ENCODE measurements at regions not wholly inside any gene's neighbourhood (a gene's known extent, or its start where the extent isn't known, plus 50 kb on each side); places are given as distances from the start of the nearest gene placed in this dataset.

DNA sequence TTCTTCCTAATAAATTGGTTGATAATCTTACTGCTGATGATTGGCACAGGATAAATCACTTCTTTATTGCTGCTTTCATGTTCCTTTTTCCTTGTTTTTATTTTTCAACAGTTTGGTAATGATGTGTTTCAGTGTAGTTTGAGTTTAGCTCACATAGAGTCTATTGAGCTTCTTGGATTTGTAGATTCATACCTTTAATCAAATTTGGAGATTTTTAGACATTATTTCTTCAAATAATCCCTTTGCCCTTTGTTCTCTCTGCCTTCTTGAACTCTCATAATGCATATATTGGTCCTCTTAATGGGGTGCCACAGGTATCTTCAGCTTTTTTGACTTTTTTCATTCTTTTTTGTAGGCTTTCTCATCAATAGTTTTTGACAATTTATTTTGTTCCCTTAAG lies 275.3 kb downstream of the TLE4 start:
- no peak for DNase-seq (ENCODE audit: low read depth in 4 of 4, low spot score in 1 of 4)

DNA sequence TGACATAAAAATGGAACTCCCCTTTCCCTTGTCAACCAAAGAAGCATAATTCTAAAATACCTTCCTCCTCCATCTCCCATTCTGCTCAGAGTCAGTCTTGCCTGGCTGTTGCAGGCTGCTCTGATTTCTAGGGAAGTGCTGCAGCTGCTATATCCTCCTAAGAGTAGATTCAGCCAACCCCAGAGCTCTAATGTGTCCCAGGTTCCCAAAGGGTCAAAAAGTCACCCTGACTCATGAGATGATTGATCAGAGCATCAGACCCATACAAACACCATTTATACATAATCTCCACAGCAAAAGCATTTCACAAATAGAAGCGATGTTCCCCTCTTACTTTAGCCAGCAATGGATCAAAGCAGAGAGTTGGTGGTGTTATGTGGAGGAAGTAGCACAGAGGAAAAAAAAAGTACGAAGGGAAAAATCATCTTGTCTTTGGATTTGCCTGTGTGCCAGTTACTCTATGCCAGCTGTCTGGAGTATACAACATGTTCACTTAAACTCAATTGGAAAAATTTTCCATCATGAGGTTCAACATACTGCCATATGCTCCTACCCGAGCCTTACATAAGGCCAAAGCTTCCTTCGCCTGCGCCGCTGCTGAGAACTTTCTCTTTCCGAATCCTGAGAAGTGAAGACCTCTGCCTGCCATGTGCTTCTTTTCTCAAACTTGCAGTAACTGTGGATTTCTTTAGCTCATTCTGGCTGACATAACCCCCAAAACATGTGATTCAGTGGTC lies 258.0 kb downstream of the TLE4 start:
- no peak for DNase-seq (ENCODE audit: low read depth in 4 of 4, low spot score in 1 of 4)

DNA sequence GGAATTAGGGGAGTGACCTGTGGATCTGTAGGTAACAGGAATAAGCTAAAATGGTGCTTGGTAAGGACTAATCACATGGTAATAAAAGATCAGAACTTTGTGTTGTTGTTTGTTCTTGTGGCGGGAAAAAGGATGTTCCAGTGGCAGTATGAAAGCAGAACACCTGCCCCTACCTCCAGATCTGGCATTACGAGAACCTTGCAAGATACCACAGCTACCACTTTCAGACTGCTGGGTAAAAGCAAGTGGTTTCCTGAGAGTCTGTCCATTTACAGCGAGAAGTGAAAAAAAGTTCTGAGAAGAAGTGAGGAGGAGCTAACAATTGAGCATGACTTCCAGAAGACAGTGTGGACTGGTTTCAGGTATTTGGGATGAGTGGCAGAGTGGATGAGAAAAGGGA lies 252.5 kb downstream of the TLE4 start:
- DNase-seq (ENCODE audit: low read depth in 4 of 4, low spot score in 1 of 4) = no peak

DNA sequence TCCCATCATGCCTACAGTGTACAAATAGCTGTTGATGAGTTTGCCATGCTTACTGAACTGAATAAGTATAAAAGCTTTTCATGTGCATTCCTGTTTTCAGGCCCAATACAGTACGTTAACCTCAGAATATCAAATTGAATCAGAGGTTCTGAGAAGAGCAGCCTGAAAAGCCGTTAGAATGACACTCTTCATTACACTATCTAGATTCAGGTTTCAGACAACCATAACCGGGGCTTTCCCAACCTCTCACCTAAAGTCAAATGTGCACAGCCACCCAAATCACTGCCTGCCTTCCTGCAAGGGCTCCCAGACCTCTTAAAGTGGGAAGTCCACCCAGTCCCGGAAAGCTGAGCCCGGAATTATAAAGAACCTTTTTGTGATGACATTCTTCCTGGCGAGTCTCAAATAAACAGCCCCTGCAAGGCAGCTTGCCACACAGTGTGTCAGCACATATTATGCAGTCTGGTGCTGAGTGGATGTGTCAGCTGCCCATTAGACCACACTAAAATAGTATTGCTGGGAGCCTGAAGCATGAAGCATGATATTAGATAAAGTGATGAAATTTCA lies 245.8 kb downstream of the TLE4 start:
- DNase-seq (ENCODE audit: low read depth in 4 of 4, low spot score in 1 of 4) = no peak

DNA sequence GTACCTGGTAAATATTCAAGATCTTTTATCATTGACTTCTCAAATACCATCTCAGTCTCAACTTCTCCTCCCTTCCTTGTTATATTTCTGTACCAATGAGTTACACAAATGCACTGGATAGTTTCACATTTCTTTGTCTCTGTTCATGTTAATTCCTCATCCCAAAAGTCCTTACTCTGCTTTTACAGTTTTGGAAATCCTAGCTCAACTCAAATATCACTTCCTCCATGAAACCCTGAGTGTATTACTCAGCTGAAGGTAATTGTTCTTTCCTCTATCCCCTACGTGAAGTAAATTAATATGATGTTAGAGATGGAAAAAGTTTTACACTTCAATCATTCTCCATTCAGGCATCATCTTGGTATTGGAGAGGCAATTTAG lies 241.5 kb downstream of the TLE4 start:
- no peak for DNase-seq (ENCODE audit: low read depth in 4 of 4, low spot score in 1 of 4)

DNA sequence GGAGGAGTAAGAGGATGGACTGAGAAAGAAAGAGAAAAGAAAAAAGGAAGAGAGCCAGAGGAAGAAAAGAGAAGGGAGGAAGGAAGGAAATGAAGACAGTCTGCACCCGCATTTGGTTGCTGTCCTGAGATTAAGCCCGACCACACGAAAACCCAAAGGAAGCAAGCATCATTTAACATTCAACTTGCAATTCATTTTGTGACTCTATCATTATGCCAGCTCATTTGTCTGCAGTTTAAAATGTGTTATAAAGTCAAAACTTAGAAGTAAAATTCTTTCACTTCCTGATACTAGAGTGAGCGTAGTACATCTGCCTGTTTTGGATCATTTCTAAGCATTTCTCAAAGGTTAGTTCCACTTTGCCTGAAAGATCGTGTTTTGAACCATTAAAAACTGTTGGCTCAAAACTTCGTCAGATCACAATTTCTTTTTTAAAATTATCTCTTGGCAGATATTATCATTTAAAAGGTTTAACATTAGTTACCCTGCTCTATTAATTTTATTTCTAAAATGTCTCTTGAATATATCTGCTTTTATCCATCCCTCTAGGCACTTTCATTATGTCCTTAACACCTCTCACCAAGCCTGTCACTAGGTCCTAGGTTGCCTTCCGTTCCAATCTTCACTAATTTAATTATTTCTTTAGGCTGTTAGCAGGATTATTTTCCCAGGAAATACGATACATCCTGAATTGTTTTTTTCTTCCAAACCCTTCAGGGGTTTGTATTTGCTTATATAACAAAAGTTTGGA lies 240.9 kb downstream of the TLE4 start:
- DNase-seq (ENCODE audit: low read depth in 4 of 4, low spot score in 1 of 4) = no peak

DNA sequence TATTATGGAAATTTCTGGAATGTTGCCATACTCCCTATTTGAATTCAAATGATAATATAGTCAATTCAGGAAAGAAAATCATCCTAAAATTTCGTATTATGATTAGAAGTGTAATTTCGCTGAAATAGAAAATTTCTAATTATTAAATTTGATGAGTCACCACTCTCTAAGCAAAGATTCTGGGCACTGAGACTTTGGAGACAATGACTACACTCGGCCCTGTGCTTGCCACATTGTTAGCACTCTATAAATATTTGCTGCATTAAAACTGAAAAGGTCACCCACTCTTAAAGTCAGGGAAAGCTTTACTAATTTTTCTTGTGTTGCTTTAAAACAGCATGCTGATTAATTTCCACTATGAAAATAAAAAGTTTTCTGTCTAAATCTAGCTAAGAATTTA lies 240.3 kb downstream of the TLE4 start:
- no peak for DNase-seq (ENCODE audit: low read depth in 4 of 4, low spot score in 1 of 4)

DNA sequence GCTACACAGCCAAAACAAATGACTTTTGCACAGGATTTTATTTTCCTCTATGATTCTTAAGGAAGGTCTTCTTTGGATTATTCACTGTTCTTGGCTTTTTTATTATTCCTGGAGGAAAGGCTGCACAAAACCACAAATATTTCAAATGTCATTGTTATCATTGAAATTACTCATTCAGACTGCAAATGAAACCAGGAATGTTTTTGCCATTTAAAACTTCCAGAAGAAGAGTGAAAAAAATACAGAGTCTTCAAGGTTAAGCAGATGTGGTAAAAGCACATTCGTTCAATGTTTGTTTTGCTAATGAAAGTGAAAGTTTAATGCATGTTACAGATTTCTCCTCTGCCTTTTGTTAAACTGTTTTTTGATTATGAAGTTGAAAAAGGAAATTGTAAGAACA lies 238.2 kb downstream of the TLE4 start:
- DNase-seq (ENCODE audit: low read depth in 4 of 4, low spot score in 1 of 4) = no peak

DNA sequence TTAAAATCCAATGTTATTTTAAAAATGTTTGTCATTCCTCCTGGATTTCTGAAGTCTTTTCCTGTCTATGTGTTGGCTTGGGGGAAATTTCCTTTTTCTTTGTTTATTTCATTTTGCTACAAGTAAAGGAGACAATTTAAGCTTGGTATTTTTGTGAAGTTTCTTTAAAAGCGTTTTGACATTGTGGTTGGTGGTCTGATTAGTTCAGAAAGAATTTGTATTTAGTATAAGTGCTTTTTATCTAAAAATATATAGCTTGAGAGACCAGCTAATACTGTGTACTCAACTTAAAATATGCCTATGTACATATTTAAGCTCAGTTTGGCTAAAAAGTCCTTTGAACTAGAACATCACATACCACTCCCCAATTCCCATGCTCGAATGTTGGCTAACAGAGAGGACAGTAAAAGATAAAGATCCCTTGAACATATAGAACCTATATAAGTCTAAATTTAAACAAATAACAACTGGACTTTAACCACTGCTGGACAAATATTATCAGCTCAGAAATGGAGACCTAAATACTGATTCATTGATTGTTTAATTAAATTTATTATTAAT lies 237.6 kb downstream of the TLE4 start:
- no peak for DNase-seq (ENCODE audit: low read depth in 4 of 4, low spot score in 1 of 4)

DNA sequence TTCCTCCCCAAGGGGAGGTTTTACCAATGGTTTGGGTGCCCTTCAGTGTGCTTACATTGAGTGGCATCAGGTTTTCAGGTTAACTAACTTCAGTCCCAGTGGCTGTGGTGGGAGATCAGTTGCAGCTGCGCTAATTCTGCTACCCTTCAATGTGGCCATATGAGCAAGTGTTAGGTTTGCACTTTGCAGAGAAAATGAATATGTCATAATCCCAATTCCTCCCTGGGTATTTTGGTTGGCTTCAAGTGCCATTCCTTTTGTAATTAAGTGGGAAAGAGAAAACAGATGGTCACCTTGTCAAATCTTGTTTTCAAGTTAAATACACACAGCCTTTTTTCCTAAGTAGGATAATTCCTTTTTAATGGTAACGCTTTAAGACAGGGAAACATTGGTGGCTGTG lies 236.2 kb downstream of the TLE4 start:
- DNase-seq (ENCODE audit: low read depth in 4 of 4, low spot score in 1 of 4) = no peak

DNA sequence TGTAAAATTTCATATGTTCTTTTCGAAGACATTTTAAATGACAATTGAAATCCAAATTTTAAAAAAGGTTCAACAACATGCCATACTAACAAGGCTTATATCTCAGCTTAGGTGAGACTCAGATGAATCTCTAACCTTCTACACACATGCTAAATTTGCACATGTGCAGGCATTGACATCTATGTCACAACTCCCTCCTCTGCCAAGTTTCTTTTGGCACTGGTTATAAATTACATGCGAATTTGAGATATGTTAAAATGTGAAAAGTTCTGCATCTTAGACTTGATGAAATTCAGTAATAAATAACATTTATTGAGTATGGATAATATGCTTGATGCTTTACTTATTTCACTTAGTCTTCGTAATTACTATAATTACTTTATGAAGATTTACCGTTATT lies 234.3 kb downstream of the TLE4 start:
- no peak for DNase-seq (ENCODE audit: low read depth in 4 of 4, low spot score in 1 of 4)

DNA sequence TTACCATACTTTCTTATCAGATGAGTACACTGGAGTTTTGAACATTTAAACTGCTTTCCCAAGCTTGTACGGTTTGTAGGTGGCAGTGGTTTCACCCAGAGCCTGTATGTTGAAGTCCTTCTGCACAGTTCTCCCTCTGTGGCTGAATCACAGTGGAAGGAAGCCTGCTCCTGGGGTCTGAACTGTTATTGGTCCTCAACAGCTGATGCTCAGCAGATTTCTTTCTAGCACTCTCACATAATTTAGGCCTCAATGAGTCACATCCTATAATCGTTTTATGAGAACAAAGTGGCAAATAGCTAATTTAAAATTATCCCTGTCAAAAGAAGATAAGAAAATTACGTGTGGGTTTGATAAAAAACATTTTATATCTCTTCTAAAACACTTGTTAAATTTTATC lies 229.7 kb downstream of the TLE4 start:
- DNase-seq (ENCODE audit: low read depth in 4 of 4, low spot score in 1 of 4) = no peak

DNA sequence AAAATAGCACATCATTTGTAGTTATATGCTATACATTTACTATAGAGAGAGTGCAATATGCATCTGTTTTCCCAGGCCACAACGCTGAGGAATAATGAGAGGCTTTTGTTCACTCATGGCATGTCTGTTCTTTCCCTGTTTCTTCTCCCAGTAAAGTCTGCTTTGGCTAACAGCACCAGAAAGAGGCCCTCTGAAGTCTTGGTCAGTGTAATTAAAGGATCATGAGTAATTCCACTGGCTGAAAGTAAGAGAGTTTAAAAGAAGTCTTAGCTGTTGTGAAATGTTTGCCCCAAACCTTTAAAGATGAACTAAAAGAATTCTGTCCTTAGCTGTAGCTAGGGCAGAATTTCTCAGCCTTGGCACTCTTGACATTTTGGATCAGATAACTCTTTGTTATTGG lies 228.8 kb downstream of the TLE4 start:
- no peak for DNase-seq (ENCODE audit: low read depth in 4 of 4, low spot score in 1 of 4)

DNA sequence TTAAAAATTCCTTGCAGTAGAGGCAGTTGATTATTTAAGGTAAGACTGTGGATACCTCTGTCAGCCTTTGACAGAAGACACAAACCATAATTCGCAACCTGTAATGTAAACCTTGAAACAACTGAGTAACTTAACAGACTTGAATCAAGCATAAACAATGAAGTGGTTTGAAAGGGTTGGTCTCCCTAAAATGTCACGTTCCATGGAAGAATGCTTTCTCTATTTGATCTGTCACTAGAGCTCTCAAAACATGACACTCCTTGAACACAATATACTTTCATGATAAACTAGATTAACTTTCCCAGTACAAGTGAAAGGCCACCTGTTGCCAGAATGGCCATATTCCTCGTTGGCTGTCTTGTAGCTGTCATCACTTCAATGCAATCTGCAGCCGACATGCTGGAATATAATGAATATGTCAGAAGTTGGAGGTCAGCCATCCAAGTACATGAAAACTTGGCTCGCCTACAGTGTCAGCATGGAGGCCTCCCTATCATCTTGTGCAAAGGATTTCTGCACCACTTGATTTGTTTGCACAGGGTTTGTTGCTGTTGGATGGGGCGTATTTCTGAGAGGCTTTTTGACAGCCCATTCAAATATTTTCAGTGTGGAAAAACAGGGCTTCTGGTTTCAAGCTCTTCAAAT lies 228.0 kb downstream of the TLE4 start:
- no peak for DNase-seq (ENCODE audit: low read depth in 4 of 4, low spot score in 1 of 4)

DNA sequence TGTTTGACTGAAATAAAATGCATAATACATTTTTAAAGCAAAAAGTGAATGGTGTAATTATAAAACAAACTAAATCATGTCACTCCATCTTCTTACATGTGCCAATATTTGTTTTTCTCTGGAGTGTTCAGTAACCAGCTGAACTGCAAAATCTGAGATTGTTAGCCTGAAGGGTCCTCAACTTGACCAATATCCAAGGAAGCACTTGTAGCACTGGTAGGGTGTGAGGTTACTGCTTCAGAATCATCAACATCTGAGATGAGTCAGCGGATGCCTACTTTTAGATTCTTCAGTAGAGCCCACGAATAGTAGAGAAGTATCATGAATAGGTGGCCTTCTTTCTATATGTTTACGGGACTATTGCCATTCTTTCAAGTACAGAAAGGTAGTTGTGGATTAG lies 226.7 kb downstream of the TLE4 start:
- no peak for DNase-seq (ENCODE audit: low read depth in 4 of 4, low spot score in 1 of 4)

DNA sequence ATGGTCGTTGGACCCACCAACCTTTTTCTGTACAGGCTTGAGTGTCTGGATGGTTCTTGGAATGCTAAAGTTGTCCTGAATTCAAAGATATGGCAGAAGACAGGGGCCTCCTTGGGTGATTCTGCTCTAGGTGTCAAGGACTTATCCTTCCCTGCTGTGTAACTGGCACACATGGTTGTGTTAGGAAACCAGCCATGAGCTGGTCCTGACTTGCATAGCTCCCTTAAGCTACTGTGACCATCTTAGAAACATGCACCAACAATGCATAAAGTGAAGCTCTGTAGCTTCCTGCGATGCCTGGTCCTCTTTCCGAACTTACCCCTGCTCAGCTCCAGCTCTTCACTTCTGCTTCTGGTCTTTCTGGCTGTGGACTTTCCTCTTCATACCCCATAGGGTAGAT lies 224.6 kb downstream of the TLE4 start:
- DNase-seq (ENCODE audit: low read depth in 4 of 4, low spot score in 1 of 4) = no peak

DNA sequence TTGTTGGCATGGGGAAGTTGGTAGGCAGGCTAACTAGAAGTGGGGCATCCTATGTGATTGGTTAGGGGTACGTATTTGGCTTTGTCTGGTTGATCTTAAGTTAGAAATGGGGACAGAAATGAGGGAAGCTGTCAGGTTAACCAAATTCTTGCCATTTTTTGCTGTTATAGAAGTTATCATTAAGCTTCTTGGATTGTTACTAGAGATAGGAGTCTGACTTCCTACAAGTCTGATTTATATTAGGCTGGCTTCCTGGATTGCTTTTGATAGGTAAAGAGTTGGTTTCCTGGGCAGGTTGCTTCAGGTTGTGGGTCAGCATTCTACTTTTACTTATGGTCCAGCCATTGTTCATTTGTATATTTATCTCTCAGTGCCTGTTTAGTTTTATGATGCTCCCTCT lies 216.9 kb downstream of the TLE4 start:
- no peak for DNase-seq (ENCODE audit: low read depth in 4 of 4, low spot score in 1 of 4)

DNA sequence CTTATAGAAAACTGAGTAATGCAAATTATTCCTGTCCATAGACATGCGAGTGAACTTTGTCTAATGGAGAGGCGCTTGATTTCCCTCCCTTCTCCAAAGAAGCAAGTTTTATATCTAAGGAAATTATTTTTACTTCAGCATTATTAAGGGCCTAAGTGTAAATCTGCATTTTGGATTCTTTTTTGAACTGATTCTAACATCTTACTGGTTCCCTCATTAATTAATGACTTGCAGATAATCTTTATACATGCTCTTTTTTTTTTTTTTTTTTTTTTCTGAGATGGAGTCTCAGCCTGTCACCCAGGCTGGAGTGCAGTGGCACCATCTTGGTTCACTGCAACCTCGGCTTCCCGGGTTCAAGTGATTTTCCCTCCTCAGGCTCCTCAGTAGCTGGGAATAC lies 209.5 kb downstream of the TLE4 start:
- no peak for DNase-seq (ENCODE audit: low read depth in 4 of 4, low spot score in 1 of 4)

DNA sequence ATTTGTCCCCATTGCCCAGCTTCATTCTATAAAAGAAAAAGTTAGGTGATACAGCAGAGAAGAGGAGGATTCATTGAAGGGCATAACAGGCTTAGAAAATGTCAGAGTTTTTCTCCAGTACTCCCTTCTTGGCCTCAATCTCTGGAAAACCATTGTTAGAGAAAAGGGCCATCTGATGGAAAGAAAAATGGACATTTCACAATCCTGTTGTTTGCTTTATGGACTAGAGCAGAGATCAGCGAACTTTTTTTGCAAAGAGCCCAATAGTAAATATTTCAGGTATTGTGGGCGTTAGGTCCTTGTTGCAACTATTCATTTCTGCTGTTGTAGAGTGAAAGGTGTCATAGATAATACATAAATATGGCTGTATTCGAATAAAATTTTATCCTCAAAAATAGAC lies 208.8 kb downstream of the TLE4 start:
- no peak for DNase-seq (ENCODE audit: low read depth in 4 of 4, low spot score in 1 of 4)

DNA sequence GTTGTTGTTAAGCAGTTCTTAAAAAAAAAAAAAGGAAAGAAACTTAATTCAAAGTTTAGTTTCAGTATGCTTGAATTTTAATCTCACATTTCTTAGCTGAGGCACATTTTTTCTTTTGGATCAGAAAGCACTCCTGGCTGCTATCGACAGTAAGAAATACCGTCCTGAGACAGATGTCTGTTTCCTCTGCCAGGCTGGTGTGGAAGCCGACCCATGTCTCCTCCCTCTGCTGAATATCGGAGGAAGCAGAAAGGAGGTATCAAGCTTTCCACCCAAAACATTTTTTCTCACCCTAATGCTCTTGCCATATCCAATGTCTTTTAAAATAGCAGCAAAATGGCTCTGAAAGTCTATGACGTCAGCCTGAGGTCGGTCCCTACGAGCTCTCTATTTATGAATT lies 208.1 kb downstream of the TLE4 start:
- no peak for DNase-seq (ENCODE audit: low read depth in 4 of 4, low spot score in 1 of 4)

DNA sequence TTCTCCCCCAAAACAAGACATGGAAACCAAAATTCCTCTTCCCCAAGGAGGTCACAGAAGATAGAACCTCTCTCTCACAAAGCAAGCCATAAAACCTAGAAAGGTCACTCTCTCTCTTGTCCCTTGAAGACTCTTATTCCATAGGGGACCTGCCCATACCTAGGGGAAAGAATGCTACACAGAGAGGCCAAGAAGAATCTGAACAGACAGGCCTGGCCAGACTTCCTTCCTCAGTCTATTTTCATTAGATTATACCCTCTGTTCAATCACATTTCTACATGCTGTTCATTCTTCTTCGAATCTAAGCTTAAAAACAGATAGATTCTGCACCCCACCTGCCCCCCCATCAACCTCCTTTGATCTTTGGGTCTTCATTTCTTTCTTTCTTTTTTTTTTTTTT lies 206.8 kb downstream of the TLE4 start:
- no peak for DNase-seq (ENCODE audit: low read depth in 4 of 4, low spot score in 1 of 4)

DNA sequence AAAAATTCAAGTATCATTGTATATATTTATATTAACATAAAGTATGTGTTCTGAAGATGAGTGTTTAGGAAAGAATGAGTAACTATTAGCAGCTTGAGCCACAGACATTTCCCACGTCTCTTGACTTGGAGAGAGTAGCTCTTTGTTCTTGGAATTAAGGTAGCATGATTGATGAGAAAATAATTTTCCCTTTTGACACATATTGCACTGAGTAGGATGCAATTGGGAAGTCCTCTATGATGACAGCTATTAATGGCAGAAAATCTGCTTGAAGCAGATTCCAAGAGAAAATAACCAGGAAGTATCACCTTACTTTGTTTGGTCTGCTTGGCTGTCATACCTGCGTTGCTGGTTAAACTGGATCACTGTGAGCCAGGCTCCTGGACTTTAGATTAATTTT lies 204.8 kb downstream of the TLE4 start:
- DNase-seq (ENCODE audit: low read depth in 4 of 4, low spot score in 1 of 4) = no peak
